GM21390 (cell line): ENCODE measurements at regions not wholly inside any gene's neighbourhood (a gene's known extent, or its start where the extent isn't known, plus 50 kb on each side); places are given as distances from the start of the nearest gene placed in this dataset.

Experiments
- ATAC-seq: cut with Tn5 transposase; IDR thresholded peaks from one replicate; pipeline ENCODE4 v1.9.1; 2021; ENCODE audit not compliant: unreplicated experiment

DNA sequence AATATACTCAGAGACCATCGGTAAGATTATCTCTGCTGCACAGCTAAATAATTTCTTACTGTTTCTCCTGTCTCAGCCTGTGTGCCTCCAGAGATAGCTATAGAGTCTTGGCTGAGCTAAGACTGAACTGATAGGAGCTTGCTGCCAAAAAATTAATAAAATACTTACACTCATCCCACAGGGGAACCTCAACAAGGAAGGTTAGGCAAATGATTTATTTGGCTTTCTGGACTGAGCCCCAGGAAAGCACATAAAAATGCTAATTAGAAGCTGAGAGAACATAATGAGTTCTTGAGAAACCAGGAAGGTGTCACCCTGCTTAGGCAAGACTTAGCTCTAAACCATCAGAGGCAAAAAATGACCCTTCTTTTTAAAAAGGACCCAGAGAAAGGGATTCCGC lies 534.5 kb downstream of the TNS3 start:
- no peak for ATAC-seq

DNA sequence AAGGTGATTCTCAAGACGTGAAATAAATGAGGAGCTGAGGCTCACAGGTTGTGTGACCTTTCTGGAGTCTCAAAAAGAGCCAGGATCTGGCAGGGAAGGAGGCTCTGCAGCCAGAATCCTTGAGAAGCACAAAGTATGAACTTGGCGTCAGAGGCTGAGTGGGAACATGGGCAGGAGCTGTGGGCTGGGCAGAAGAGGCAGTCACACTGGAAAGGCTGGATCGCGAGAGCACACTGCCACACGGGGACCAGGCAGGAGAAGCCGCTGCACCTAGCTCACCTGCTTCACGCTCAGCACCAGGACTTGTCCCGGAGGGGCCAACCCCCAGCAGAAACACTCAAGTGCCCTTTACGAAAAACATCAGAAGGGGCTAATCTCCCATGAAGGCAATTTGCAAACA lies 535.0 kb downstream of the TNS3 start:
- ATAC-seq, result no peak

DNA sequence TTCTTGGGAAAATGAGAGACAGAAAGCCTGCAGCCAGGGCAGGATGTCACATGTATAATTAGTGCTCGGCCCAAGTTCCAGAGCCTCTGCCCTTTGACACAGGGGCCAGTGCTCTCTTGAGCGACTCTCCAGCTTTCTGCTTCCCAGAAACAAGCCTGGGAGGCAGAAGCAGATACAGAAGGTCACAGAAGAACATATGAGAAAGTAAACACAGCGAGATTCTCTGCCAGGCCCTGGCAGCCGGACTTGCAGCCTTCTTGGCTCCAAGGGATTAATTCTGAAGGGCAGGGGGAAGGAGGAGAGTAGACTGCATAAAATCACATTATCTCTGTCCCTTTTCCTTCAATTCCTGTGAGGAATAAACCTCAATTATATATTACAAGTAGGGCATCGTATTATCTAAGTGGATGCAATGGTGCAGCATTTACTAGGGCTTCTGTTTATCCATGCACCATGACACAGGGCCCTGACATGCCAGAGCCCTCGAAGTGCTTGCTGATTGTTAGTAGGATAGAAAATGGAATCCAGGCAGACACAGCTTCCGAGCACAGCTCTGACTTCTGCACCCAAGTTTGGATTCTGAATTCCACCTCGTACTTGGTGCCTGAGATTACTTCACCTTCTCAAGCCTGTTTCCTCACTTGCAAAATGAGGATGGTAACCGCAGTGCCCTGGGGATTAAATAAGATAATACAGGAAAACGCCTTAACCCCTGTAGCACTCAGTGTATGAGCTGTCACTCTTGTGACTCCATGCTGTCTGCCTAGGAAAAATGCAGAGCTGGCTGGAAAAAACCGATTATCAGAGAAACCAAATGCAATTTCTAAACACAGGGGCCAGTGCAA lies 536.5 kb downstream of the TNS3 start:
- ATAC-seq, result no peak

DNA sequence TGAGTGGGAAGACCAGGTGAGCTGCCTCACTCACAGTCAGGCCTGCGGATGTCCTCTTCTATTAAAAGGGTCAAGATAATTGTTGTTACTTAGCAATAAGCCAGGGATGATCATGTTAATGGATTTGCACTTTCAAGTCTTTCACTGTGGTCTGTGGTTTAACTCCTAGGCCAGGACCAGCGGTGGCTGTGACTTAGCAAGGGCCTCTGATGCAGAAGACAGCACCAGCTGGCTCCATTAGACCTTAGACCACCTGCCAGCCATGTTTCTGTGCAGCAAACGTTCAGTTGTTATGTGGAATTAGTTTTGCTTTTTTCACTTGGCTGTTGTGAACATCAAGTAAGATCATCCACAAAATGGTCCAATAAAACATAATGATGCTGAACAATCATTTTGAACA lies 537.3 kb downstream of the TNS3 start:
- ATAC-seq, result no peak

DNA sequence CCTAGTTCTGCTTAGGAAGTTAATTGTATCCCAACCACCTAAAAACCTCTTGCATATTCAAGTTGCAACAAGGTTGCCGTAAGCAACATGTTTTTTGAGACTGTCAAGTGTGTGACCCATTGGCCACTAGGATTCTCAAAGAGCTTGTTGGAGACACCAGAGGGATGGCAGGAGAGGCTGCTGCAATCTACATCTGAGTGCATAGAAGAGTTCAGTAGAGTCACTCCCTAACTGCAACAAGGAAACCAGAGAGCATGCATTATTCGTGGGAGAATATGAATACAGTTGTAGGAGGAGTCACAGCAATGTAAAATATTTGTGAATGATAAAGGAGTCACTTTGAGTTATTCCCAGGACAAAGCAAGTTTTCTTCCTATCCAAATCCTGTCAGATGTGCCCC lies 538.6 kb downstream of the TNS3 start:
- ATAC-seq, result no peak

DNA sequence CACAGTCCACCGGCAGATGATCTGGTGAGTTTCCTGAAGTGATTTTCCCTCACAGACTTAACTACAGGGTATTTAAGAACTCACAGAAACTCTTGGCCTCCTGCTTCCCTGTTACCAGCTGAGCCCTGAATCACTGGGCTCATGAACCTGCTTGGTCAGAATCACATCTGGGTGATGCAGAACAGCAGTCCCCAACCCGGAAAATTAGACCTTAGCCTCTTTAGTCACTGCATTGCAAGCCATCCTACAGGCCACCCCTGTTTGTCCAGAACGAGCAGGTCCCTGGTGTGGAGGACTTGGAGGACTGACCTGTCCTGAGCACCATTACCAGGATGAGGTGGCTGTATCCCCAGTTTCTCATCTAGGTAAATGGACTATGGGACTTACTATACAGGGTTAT lies 539.2 kb downstream of the TNS3 start:
- ATAC-seq, result no peak

DNA sequence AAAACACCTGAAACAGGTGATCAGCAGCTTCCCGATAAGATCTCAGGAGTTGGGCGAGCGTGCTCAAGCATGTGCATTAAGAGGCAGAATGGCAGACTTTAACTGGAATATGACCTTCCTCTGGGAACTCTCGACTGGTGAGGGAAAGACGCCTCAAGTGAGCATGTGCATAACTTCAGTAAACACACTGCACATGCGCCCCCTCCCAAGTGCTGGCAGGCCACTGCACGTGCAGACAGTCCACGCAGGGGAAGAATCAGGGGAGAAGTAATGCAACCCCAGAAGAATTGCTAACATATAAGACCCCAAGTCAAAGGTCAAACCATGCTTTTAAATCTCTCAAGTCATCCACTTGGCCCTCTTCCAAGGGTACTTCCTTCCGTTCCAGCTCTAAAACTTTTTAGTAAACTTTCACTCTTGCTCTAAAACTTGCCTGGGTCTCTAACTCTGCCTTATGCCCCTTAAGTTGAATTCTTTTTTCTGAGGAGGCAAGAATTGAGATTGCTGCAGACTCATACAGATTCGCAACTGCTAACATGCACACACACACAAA lies 541.0 kb downstream of the TNS3 start:
- no peak for ATAC-seq

DNA sequence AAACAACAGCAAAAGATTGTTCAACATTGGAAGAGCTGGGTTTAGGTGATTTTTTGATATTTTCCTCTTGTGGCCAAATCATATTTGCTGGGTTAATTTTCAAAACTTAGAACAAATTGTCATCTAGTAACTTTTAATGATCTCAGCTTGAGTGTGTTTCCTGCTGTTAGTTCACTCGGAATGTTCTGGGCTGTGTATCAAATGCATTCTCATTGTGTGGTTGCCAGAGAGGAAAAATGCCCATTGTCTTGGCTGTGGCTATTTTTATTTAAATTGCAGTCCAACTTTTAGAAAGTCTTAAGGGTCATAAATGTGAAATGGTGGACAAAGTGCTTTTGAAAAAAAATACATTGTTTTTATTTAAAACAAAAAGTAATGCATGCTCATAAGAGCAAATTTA lies 542.0 kb downstream of the TNS3 start:
- no peak for ATAC-seq

DNA sequence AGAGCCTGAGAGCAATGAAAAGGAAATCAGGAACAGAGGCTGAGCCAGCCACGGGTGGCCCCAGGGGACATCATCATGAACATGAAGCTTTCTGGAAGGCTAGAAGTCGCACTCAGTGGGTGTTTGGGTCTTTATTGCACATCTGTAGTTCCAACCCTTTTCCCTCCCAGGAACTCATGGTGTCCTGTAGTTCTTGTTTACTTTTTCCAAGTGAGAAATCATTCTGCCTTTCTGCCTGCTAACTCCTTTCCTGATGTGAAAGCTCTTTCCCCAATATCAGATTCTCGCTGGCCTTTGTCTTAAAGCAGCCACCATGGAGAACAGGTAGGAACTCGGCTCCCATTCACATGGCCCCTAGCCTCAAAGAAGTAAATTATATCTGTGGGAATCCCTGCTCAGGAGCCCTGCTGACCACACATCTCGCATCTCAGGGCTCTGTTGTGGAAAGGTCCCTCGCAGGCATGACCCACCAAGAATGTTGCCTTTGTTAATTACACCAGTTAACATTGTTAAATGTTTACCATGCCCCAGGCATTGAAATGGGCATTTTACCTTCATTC lies 542.7 kb downstream of the TNS3 start:
- ATAC-seq, result no peak

DNA sequence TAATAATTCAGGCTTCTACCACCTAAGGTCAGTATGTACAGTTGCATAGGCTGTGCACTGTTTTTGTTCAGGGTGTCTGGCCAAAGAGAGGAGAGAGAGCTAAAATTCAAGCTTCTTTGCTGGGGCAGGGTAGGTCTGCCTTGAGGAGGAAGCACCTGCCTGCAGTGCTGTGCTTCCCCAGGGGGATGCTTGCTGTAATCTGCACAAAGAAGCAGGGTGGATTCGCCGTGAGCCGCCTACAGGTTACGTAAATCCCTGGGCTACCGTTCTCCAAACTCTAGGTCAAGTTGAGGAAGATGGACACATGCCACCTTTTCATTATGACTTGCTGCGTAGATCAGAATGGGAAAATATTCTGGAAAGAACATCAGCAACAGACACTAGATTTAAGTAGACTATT lies 543.3 kb downstream of the TNS3 start:
- no peak for ATAC-seq

DNA sequence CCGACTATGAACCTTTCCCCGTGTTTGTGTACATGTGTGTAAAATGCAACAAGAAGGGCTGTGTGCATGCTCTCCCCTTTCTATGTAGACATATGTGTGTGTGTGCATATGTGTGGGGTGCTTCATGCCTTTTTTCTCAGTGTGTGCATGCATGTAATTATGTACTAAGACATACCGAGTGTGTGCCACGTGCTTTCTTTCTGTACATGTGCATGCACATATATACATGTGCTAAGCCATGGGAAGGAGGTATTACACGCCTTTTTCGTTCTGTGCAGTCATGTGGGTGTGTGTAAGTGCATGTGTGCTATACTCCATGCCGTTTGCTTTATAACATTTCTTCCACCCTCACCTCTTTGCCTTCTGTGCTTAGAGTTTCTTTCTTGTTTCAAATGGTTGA lies 544.3 kb downstream of the TNS3 start:
- no peak for ATAC-seq

DNA sequence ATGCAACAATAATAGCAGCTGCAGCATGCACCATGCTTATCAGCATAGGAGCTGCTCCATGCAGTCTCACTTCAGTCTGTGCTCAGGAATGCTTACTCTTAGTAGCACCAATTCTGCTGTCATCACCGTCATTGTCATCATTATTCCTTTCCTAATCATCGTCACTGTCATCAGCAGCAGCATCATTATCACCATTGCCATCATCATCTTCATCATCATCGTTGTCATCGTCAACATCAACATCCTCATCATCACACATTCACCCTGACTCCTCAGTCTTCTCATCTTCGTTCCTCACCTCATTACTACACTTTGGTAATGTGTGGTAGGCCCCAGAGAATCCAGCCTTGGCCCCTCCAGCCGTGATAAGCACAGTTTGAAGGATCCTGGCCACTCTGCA lies 545.0 kb downstream of the TNS3 start:
- ATAC-seq, result no peak

DNA sequence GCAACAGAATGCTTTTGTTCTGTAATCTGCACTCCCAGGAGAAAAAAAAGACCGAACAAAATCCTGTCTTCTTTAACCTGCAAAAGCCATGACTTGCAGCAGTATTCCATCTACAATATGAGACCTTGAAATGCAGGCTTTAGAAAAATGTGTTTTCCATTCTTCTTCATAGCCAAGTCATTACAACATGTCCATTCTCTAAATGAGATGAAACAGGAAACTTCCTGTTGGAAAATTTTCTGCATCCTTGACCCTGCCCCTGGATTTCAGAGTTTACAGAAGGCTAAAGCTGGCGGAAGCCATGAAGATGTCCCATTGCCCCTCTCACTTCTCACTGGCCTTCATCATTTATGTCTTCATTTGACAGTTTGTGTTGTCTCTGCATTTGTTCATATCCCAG lies 546.4 kb downstream of the TNS3 start:
- no peak for ATAC-seq

DNA sequence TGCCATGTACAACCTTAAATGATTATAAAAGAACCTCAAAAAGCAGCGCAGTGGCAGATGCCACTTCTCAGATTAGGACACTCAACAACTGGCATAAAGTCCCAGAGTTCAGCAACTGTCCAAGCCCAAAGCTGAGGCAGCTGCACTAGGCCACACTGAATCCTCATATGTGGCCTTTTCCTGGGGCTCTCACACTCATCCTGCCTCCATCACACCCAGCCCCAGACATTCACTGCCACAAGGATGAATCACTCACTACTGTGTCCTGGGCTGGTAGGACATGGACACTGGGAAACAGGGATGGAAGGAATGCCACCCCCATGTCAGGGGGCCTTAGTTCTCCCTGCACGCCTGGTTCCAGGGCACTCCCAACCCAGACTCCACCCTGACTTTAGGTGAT lies 547.7 kb downstream of the TNS3 start:
- ATAC-seq, result no peak

DNA sequence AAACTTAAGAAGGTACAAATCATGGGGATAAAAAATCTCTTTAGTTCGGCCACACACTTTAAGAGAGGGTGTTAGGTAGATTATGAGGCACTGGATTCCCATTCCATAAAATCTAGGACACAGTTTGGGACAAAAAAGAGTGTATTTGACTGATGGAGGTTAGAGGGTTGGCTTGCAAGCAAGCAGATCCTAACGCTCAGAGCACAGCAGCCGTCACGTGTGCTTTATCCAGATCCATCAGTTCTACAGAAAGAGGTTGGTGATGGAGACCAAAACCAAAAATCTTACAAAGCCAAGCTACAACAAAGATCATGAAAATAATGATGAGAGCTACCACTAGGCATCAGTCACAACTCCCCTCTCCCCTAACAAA lies 549.4 kb downstream of the TNS3 start:
- ATAC-seq, result no peak

DNA sequence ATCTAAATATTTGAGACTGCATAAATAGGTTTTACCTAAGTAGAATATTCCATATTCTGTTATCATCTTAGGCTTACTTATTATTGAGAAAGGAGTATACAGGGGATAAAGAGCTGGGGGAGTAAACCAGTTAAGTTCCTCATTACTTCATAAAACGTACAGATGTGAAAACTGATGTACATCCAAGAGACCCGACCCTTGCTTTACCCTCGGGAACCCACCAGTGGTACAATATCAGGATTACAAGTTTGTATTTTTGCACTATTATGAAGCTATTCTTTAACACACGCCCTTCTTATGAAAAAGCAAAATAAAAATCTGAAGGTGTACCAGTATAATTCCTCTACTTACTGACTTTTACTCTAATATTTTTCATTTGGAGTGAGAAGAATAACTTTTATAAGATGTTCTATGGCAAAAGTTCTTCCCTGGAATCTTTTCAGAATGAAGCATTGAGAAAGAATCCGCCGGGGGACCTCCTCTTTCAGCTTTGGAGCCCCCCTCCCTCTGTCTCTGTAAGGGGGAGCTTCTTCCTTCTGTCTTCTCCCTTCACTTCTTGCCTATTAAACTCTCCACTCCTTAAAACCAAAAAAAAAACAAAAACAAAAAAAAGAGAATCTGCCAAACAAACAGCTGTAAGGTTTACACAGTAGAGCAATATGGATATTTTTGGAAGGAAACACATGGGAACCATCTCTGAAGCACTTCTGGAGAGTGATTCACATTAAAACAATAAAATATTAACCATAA lies 550.0 kb downstream of the TNS3 start:
- no peak for ATAC-seq

DNA sequence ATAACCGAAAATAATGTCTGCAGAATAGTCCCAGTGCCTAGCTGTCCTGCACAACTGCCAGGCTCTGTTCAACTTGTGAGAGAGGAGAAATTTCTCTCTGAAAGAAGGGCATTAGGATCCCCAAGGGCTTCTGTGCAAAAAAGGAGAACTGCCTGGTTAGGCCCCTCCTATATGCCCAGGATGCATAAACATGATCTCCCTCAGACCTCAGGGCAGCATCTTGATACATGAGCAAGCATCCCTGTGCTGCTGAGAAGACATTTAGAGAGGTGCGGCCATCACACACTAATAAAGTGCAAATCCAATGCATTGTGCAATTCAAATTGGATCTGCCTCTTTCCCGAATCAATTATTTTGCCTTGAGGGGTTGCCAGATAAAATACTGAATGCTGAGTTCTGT lies 553.6 kb downstream of the TNS3 start:
- ATAC-seq, result no peak

DNA sequence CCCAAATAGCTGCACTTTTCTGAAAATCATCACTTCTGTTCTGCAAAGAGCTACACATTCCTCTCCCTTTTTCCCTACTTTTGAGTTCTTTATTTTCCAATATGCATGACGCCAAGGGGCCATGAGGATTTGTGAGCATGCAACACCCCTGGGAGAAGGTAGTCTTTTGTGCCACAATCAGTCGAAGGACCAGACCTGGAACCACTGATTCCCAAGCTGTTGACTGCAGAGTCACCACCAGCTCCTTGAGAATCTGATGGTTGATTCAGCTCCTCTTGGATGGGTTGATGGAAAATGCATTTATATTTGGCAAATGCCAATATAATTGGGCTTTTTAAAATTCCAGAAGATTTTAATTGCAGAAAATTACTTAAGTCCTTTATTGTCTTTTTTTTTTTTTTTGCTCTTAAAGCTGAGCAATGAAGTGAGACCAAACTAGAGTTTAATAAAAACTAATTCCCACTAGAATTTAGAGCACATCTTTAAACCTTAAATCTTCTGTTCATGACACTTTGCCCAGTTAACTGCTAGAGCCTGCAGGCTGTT lies 554.1 kb downstream of the TNS3 start:
- no peak for ATAC-seq

DNA sequence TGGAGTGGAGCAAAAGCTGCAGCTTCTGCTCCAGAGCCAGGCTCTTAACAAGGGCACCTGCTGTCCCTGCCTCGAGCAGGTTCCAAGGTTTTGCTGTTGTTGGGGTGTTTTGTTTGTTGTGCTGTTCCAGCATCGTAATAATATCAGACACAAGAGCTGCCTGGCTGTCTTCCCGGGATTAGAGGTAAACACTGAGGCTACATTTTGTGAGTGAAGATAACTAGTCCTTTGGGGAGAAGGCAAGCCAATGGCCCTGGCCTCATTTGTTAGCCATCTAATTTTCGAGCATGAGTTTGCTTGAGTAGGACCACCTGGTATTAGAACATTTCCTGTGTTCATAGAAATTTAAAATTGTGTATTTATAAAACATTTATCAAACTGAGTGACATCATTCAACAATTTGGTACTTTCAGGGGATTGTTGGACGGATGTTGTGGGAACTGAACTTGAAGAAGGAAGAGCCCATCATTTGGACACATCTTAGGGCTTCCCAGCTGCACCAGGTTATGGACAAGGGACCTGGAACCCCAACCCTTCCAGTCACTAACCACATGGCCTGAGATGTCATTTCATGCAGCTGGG lies 555.0 kb downstream of the TNS3 start:
- ATAC-seq, result no peak

DNA sequence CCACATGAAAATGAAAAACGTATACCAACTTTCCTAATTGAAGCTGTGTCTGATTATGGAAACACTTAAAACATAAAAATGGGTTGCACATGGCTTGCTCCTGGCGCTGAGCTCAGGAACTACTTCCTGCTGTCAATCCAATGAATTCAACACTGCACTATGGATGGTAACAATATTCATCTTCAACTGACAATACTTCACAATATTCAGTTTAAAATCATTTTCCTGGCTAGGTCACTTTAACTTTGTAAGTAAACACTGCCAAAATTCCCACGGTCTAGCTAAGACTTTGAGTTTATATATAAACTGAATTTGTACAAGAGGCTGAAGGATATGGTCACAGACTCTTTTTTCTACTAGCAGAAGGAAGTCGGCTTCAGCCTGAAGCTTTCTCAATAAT lies 556.9 kb downstream of the TNS3 start:
- no peak for ATAC-seq

DNA sequence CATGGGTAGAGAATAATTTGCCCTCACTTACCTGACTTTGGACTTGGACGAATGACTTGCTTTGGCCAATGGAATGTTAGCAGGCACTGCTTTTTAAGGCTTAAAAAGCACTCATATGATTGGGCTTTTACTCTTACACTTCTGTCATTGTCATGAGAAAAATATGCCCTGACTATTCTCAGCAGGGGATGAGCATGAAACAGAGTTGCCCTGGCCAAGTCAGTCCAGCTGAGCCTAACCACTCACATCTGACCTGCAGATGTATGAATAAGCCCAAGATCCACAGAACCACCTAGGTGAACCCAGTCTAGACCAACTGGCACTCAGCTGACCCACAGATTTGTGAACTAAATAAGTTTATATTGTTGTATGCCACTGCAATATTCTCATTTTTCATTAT lies 573.5 kb downstream of the TNS3 start:
- no peak for ATAC-seq
